Ovary (tissue), 3 donors: ENCODE measurements at regions not wholly inside any gene's neighbourhood (a gene's known extent, or its start where the extent isn't known, plus 50 kb on each side); places are given as distances from the start of the nearest gene placed in this dataset.

Source experiments
- EP300 ChIP-seq: sonication (generic); formaldehyde crosslinking; IDR thresholded peaks from one replicate; pipeline ENCODE4 v1.6.1; 2017; ENCODE audit warnings: antibody characterized with exemption
- TF ChIP-seq, protein P1 (sequence below), 3 donors: fragments of 450-650 bp in 2 of 3; fragments of 200-600 bp in 1 of 3; IDR thresholded peaks; one replicate each; pipeline versions ENCODE4 v1.5.1 to v1.8.0; 2016 to 2022; ENCODE audit warnings: antibody characterized with exemption in 3 of 3, mild to moderate bottlenecking in 1 of 3
- donor health status: DM: no; HTN: no; CAD: no.

DNA sequence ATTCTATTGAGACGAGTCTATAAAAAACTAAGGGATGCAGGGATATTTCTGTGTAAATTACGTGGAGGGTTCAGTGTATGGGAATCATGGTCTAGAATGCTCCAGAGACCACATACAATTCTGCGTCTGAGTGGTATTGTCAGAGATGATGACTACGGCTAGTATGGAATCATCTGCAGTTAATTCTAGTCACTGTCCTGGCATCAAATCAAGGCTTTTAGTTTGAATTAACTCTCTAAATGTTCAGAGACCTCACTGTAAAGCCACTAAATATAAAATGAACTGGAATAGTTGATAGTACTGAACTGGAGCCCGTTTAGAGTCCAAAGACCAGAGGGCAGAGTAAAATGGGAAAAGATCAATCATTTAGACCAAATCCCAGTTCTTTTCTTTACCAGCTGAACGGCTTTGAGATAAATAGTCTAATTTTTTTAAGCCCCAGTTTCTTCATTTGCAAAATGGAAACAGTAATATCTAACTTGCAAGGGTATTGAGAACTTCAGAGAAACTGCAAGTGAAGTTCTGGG is 599.8 kb downstream of the EBF1 start:
- no peak for TF ChIP-seq EP300
- TF ChIP-seq, protein P1, sequence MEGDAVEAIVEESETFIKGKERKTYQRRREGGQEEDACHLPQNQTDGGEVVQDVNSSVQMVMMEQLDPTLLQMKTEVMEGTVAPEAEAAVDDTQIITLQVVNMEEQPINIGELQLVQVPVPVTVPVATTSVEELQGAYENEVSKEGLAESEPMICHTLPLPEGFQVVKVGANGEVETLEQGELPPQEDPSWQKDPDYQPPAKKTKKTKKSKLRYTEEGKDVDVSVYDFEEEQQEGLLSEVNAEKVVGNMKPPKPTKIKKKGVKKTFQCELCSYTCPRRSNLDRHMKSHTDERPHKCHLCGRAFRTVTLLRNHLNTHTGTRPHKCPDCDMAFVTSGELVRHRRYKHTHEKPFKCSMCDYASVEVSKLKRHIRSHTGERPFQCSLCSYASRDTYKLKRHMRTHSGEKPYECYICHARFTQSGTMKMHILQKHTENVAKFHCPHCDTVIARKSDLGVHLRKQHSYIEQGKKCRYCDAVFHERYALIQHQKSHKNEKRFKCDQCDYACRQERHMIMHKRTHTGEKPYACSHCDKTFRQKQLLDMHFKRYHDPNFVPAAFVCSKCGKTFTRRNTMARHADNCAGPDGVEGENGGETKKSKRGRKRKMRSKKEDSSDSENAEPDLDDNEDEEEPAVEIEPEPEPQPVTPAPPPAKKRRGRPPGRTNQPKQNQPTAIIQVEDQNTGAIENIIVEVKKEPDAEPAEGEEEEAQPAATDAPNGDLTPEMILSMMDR (IDR thresholded peaks at IDR 0.05): no peak
